Endothelial cell of umbilical vein (primary cell): ENCODE measurements at regions not wholly inside any gene's neighbourhood (a gene's known extent, or its start where the extent isn't known, plus 50 kb on each side); places are given as distances from the start of the nearest gene placed in this dataset.

Source experiments
- CTCF ChIP-seq, 2 donors: IDR thresholded peaks; 1 replicate in 1 of 2; 2 replicates in 1 of 2; pipeline ENCODE4 v1.5.1; 2011; ENCODE audit warnings: low read length in 2 of 2, mild to moderate bottlenecking in 2 of 2, moderate library complexity in 2 of 2, control low read depth in 1 of 2, inconsistent platforms in 1 of 2, low read depth in 1 of 2; ENCODE audit not compliant: insufficient read depth in 1 of 2; ENCODE audit errors: extremely low read depth in 1 of 2
- POLR2A ChIP-seq: IDR thresholded peaks from 2 replicates; pipeline ENCODE4 v1.6.1; 2012; ENCODE audit warnings: low read depth, mild to moderate bottlenecking, control low read depth, low read length
- POLR2AphosphoS5 ChIP-seq: IDR thresholded peaks from 2 replicates; pipeline ENCODE4 v1.6.1; 2012; ENCODE audit warnings: low read depth, mild to moderate bottlenecking, control low read depth, low read length, moderate library complexity; ENCODE audit not compliant: insufficient read depth

- TF ChIP-seq POLR2A: no peak
- no peak for TF ChIP-seq POLR2AphosphoS5
- no peak for TF ChIP-seq CTCF (IDR thresholded peaks at IDR 0.05; ENCODE audit: extremely low read depth in 1 of 2, insufficient read depth in 1 of 2, low read depth in 1 of 2, low read length in 2 of 2)
These were observed 347.3 kb downstream of the THBS2 start for GRCh38 chr6:168906391-168906790.
